ENCODE measurements at regions not wholly inside any gene's neighbourhood (a gene's known extent, or its start where the extent isn't known, plus 50 kb on each side); places are given as distances from the start of the nearest gene placed in this dataset.
A peak's percentile ranks its signal among the peaks of the same experiment; 100 is the strongest.

DNA sequence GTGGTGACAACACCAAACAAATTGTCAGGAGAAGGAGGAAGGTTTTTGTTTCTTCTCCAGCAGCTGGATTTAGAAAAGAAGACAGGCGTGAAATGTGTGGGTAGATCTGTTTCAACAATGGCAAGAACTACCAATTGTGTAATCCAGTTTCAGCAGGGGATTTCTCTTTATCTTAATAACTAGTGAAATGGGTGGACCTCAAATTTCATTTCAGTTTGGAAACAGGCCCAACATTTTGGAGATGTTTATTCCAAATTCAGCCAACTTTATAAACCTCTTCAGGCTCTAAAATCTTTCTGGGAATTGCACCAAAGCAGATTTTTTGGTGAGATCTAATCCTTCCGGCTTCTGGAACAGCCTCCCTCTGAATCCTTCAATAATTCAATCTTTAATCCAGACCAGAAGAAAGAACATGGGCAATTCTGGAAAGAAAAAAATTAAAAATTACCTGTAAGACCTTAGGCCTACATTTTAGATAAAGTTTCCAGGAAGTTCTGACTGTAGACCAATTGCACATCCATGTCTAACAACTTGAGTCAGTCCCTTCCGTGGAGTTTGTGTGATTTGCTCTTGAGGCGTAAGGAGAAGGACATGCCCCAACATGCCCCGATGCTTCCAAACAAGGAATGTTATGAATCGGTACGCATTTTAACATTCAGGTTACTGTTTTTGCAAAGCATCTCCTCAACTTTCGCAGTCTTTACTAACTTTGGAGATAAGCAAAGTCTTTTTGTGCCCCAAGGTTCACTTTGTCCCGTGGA lies 423.6 kb downstream of the IRX1 start:
- Histone ChIP-seq H3K9me3 (ENCODE audit: control insufficient read depth, low read length) (no peaks in the 10 kb centered on the region), H3K4me3 (ENCODE audit: low read length in 2 of 2) (no peak overlapping the region), H3K4me1 (ENCODE audit: control insufficient read depth in 1 of 2, insufficient read depth in 2 of 2, low read length in 2 of 2) (no peaks in the 10 kb centered on the region), H3K27me3 (ENCODE audit: control insufficient read depth in 1 of 2, insufficient read depth in 2 of 2, low read length in 1 of 2) (no peaks in the 10 kb centered on the region), H3K36me3 (ENCODE audit: control insufficient read depth in 1 of 2, insufficient read depth in 2 of 2, low read length in 1 of 2) (no peaks in the 10 kb centered on the region), H3K27ac (ENCODE audit: low read depth in 1 of 2, low read length in 2 of 2) (no peak overlapping the region)
- DNase-seq, result no peak
- ATAC-seq (ENCODE audit: low FRiP score), result peak; percentile 76
- intact Hi-C loops (cut with DNase I), result no loop called here
- WGBS, 2 donors, result 80 to 82% methylated on average over 9 of the region's 9 CpGs

GRCh38 chr5:4019841-4020240 lies 424.2 kb downstream of the IRX1 start:
- 92 to 96% methylated on average over 6 of the region's 6 CpGs for WGBS, 2 donors
- ATAC-seq (ENCODE audit: low FRiP score), result peak; percentile 57
- H3K4me3 ChIP-seq (ENCODE audit: low read length in 2 of 2), result no peak overlapping the region
- no peak for DNase-seq
- no peaks in the 10 kb centered on the region for H3K9me3 ChIP-seq (ENCODE audit: control insufficient read depth, low read length)
- H3K36me3 ChIP-seq (ENCODE audit: control insufficient read depth in 1 of 2, insufficient read depth in 2 of 2, low read length in 1 of 2), result no peaks in the 10 kb centered on the region
- H3K27ac ChIP-seq (ENCODE audit: low read depth in 1 of 2, low read length in 2 of 2), result peak overlapping the region in 1 of 2 donors; percentile 38
- H3K27me3 ChIP-seq (ENCODE audit: control insufficient read depth in 1 of 2, insufficient read depth in 2 of 2, low read length in 1 of 2), result no peaks in the 10 kb centered on the region
- H3K4me1 ChIP-seq (ENCODE audit: control insufficient read depth in 1 of 2, insufficient read depth in 2 of 2, low read length in 2 of 2), result no peaks in the 10 kb centered on the region
- intact Hi-C loops (cut with DNase I), result no loop called here

- no peaks in the 10 kb centered on the region for H3K4me1 ChIP-seq (ENCODE audit: control insufficient read depth in 1 of 2, insufficient read depth in 2 of 2, low read length in 2 of 2)
- ATAC-seq (ENCODE audit: low FRiP score), result no peak
- H3K9me3 ChIP-seq (ENCODE audit: control insufficient read depth, low read length), result no peaks in the 10 kb centered on the region
- H3K27me3 ChIP-seq (ENCODE audit: control insufficient read depth in 1 of 2, insufficient read depth in 2 of 2, low read length in 1 of 2), result no peaks in the 10 kb centered on the region
- H3K36me3 ChIP-seq (ENCODE audit: control insufficient read depth in 1 of 2, insufficient read depth in 2 of 2, low read length in 1 of 2), result no peaks in the 10 kb centered on the region
- no peak overlapping the region for H3K27ac ChIP-seq (ENCODE audit: low read depth in 1 of 2, low read length in 2 of 2)
- WGBS, 2 donors, result 20 to 22% methylated on average over 3 of the region's 3 CpGs
- intact Hi-C loops (cut with DNase I), result no loop called here
- no peak for DNase-seq
- H3K4me3 ChIP-seq (ENCODE audit: low read length in 2 of 2), result no peak overlapping the region
These were observed 424.8 kb downstream of the IRX1 start for GRCh38 chr5:4020400-4020799.

DNA sequence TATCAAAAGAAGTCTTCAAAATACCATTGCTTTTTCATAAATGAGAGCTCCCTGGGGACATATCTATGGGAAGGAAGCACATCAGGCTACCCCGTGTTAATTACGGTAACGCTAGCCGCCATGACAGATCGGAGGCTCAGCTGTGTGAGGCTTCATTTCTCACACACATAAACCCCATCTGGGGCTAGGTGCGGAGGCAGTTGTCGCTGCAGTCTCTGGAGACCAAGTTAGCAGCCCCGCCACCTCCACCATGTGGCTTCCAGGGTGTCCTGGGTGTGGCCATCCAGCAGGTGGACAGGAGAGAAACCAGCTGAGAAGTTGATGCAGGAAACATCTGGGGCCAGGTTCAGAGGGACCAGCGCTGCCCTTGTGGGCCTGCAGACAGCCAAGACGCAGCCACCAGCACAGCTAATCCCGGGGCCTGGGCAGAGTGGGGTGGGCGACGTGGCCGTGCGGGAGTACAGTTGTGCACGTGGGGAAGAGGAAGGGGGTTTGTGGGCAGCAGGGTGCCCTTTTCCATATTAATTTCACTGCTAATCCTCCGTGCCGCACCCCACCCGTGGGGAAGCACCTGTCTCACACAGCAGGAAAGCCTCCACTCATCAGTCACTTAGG lies 426.5 kb downstream of the IRX1 start:
- Histone ChIP-seq H3K27ac (ENCODE audit: low read depth in 1 of 2, low read length in 2 of 2) (no peak overlapping the region), H3K9me3 (ENCODE audit: control insufficient read depth, low read length) (no peaks in the 10 kb centered on the region), H3K4me3 (ENCODE audit: low read length in 2 of 2) (no peak overlapping the region), H3K27me3 (ENCODE audit: control insufficient read depth in 1 of 2, insufficient read depth in 2 of 2, low read length in 1 of 2) (no peaks in the 10 kb centered on the region), H3K4me1 (ENCODE audit: control insufficient read depth in 1 of 2, insufficient read depth in 2 of 2, low read length in 2 of 2) (no peaks in the 10 kb centered on the region), H3K36me3 (ENCODE audit: control insufficient read depth in 1 of 2, insufficient read depth in 2 of 2, low read length in 1 of 2) (no peaks in the 10 kb centered on the region)
- DNase-seq (no peak), ATAC-seq (ENCODE audit: low FRiP score) (no peak)
- intact Hi-C loops (cut with DNase I), result no loop called here
- WGBS, 2 donors, result 94% methylated on average over 19 of the region's 19 CpGs

- no peaks in the 10 kb centered on the region for H3K9me3 ChIP-seq (ENCODE audit: control insufficient read depth, low read length)
- no peaks in the 10 kb centered on the region for H3K4me1 ChIP-seq (ENCODE audit: control insufficient read depth in 1 of 2, insufficient read depth in 2 of 2, low read length in 2 of 2)
- WGBS, 2 donors, result 92 to 93% methylated on average over 23 of the region's 23 CpGs
- no peak overlapping the region for H3K27ac ChIP-seq (ENCODE audit: low read depth in 1 of 2, low read length in 2 of 2)
- ATAC-seq (ENCODE audit: low FRiP score) (no peak), DNase-seq (no peak)
- H3K36me3 ChIP-seq (ENCODE audit: control insufficient read depth in 1 of 2, insufficient read depth in 2 of 2, low read length in 1 of 2), result no peaks in the 10 kb centered on the region
- intact Hi-C loops (cut with DNase I), result no loop called here
- no peaks in the 10 kb centered on the region for H3K27me3 ChIP-seq (ENCODE audit: control insufficient read depth in 1 of 2, insufficient read depth in 2 of 2, low read length in 1 of 2)
- H3K4me3 ChIP-seq (ENCODE audit: low read length in 2 of 2), result no peak overlapping the region
These were observed 427.6 kb downstream of the IRX1 start for GRCh38 chr5:4023091-4023752.

DNA sequence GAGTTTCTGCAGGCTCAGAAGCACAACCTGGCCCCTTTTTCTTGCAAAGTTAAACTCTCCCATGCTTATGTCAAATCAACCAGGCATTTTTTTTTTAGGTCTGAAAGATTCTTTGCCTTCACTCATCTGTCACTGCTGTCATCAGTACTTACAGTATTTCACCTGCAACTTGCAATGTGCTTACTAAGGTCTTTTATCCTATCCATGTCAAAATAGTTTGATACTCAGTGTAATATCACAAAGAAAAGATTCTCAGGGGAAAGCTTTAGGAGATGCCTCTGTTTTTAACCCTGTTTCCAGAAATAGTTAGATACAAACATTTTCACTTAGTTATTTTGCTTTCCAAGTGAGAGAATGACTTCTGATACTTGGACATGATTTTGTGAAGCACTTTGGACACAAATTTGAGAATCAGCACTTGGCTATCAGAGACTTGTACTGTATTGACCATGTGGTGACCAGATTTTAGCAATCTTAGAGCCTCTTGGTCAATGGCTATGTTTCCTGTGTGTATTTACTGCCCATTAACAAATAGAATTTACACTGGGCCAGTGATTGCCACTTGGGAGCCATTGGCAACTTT lies 428.2 kb downstream of the IRX1 start:
- no peaks in the 10 kb centered on the region for H3K27me3 ChIP-seq (ENCODE audit: control insufficient read depth in 1 of 2, insufficient read depth in 2 of 2, low read length in 1 of 2)
- no peaks in the 10 kb centered on the region for H3K36me3 ChIP-seq (ENCODE audit: control insufficient read depth in 1 of 2, insufficient read depth in 2 of 2, low read length in 1 of 2)
- no peaks in the 10 kb centered on the region for H3K4me1 ChIP-seq (ENCODE audit: control insufficient read depth in 1 of 2, insufficient read depth in 2 of 2, low read length in 2 of 2)
- H3K4me3 ChIP-seq (ENCODE audit: low read length in 2 of 2), result no peak overlapping the region
- intact Hi-C loops (cut with DNase I), result no loop called here
- H3K27ac ChIP-seq (ENCODE audit: low read depth in 1 of 2, low read length in 2 of 2), result no peak overlapping the region
- ATAC-seq (ENCODE audit: low FRiP score), result no peak
- H3K9me3 ChIP-seq (ENCODE audit: control insufficient read depth, low read length), result no peaks in the 10 kb centered on the region
- no peak for DNase-seq

GRCh38 chr5:4027088-4027734 lies 431.6 kb downstream of the IRX1 start:
- Histone ChIP-seq H3K4me1 (ENCODE audit: control insufficient read depth in 1 of 2, insufficient read depth in 2 of 2, low read length in 2 of 2) (no peaks in the 10 kb centered on the region), H3K4me3 (ENCODE audit: low read length in 2 of 2) (no peak overlapping the region), H3K27me3 (ENCODE audit: control insufficient read depth in 1 of 2, insufficient read depth in 2 of 2, low read length in 1 of 2) (no peaks in the 10 kb centered on the region), H3K36me3 (ENCODE audit: control insufficient read depth in 1 of 2, insufficient read depth in 2 of 2, low read length in 1 of 2) (no peaks in the 10 kb centered on the region), H3K9me3 (ENCODE audit: control insufficient read depth, low read length) (no peaks in the 10 kb centered on the region), H3K27ac (ENCODE audit: low read depth in 1 of 2, low read length in 2 of 2) (no peak overlapping the region)
- no peak for ATAC-seq (ENCODE audit: low FRiP score)
- intact Hi-C loops (cut with DNase I), result no loop called here
- WGBS, 2 donors, result 66 to 70% methylated on average over 17 of the region's 17 CpGs
- no peak for DNase-seq

GRCh38 chr5:4028384-4028783 lies 432.8 kb downstream of the IRX1 start:
- Histone ChIP-seq H3K36me3 (ENCODE audit: control insufficient read depth in 1 of 2, insufficient read depth in 2 of 2, low read length in 1 of 2) (no peaks in the 10 kb centered on the region), H3K9me3 (ENCODE audit: control insufficient read depth, low read length) (no peaks in the 10 kb centered on the region), H3K27me3 (ENCODE audit: control insufficient read depth in 1 of 2, insufficient read depth in 2 of 2, low read length in 1 of 2) (no peaks in the 10 kb centered on the region), H3K4me1 (ENCODE audit: control insufficient read depth in 1 of 2, insufficient read depth in 2 of 2, low read length in 2 of 2) (no peaks in the 10 kb centered on the region), H3K27ac (ENCODE audit: low read depth in 1 of 2, low read length in 2 of 2) (no peak overlapping the region), H3K4me3 (ENCODE audit: low read length in 2 of 2) (no peak overlapping the region)
- WGBS, 2 donors, result 66 to 69% methylated on average over 2 of the region's 2 CpGs
- intact Hi-C loops (cut with DNase I), result no loop called here
- DNase-seq (no peak), ATAC-seq (ENCODE audit: low FRiP score) (no peak)
